Astrocyte of the spinal cord (primary cell): ENCODE measurements at regions not wholly inside any gene's neighbourhood (a gene's known extent, or its start where the extent isn't known, plus 50 kb on each side); places are given as distances from the start of the nearest gene placed in this dataset.

Experiments used
- DNase-seq: peaks from one replicate; pipeline ENCODE4 v3.0.0; 2011; ENCODE audit warnings: low read depth, low spot score
- H3K4me3 ChIP-seq: 2 replicates; pipeline ENCODE4 v1.5.1; 2011; ENCODE audit warnings: low read depth, mild to moderate bottlenecking, low read length, moderate library complexity
- in situ Hi-C: cut with HindIII; loops from 2 replicates; pipeline ENCODE4 v1.10.0; 2017; ENCODE audit warnings: low sequenced_read_pairs
- TF ChIP-seq, protein P1 (sequence below): IDR thresholded peaks from 2 replicates; pipeline ENCODE4 v1.5.1; 2012; ENCODE audit warnings: low read depth, mild to moderate bottlenecking, low read length, inconsistent platforms

- TF ChIP-seq, protein P1, sequence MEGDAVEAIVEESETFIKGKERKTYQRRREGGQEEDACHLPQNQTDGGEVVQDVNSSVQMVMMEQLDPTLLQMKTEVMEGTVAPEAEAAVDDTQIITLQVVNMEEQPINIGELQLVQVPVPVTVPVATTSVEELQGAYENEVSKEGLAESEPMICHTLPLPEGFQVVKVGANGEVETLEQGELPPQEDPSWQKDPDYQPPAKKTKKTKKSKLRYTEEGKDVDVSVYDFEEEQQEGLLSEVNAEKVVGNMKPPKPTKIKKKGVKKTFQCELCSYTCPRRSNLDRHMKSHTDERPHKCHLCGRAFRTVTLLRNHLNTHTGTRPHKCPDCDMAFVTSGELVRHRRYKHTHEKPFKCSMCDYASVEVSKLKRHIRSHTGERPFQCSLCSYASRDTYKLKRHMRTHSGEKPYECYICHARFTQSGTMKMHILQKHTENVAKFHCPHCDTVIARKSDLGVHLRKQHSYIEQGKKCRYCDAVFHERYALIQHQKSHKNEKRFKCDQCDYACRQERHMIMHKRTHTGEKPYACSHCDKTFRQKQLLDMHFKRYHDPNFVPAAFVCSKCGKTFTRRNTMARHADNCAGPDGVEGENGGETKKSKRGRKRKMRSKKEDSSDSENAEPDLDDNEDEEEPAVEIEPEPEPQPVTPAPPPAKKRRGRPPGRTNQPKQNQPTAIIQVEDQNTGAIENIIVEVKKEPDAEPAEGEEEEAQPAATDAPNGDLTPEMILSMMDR = no peak
- H3K4me3 ChIP-seq = no peak overlapping the region
- in situ Hi-C loops = no loop called here
- DNase-seq = no peak
Observed at GRCh38 chr13:30359991-30360390, 52.6 kb upstream of the KATNAL1 start.

DNA sequence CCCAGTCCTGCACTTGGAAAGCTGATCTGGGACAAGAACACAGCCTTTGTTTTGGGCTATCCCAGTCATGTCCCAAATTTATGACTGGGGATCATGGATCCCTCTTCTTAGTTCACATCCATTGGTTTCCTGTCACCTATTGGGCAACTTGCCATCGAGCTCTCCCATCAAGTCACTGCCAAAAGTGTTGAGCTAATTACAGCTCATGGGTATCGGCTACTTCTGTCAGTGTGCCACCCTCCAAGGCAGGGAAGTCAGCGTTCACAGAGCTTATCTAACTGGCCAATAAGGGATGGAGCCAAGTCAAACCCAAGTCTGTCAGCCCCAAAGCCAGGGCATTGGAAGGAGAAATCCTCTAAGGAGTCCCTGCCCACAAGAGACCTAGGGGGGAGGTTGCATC, 53.2 kb upstream of the KATNAL1 start:
- TF ChIP-seq, protein P1 = no peak
- no peak overlapping the region for H3K4me3 ChIP-seq
- in situ Hi-C loops = no loop called here
- no peak for DNase-seq

GRCh38 chr13:30362005-30362788, 54.8 kb upstream of the KATNAL1 start:
- in situ Hi-C loops = no loop called here
- no peak overlapping the region for H3K4me3 ChIP-seq
- TF ChIP-seq, protein P1 = no peak
- no peak for DNase-seq

DNA sequence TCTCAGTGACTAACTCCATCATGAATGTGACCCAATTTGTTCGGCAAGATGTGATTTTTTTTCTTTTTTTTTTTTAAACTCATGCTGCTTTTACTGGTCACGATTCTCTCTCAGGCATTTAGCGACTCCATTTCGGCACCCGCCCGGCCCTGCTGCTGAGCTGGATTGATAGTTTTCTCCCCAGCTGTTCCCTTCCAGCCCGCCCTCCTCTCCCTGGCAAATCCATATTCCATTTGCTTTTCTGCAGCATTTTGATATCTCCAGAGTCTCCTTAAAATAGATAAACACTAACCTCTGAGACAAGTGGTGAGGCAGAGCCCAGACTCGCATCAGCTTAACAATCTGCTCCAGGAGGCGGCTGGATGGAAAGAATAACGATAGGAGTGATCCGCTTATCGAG, 55.5 kb upstream of the KATNAL1 start:
- TF ChIP-seq, protein P1 = no peak
- no peak overlapping the region for H3K4me3 ChIP-seq
- in situ Hi-C loops = no loop called here
- no peak for DNase-seq

DNA sequence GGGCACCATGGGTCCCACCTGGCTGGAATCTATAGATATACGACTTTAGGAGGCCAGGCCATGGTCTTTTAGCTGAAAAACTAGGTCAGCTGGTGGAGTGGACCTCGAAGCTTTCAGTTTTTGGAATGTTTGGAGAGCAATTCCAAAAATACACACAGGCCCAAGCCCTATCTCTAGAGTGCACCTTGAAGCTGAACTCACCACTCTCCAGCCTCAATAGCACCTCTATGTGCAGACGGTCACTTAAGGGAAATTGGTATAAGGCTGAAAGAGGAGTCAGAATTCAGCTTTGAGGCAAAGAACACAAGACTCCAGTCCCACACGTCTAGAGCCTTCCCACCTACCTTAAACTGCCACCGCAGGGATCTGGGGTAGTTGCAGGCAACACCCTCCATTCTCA, 56.4 kb upstream of the KATNAL1 start:
- DNase-seq = no peak
- TF ChIP-seq, protein P1 = no peak
- H3K4me3 ChIP-seq = no peak overlapping the region
- in situ Hi-C loops = no loop called here

DNA sequence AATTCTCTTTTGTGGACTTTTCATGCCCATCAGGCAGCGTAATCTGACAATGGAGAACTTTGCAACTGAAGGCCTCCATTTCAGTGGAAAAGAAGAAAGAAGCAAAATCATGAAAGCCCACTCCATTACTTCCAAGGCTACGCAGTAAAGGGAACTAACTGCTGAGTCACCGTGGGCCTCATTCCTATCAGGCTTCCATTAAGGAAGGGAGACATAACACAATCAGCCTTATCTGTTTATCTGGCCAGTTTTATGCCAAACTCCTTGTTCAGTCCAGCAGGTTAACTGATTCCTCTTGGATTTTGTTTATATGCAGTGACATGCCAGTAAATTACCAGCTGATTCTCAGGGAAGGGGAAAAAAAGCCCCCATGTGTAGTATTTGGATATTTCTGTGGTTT, 56.8 kb upstream of the KATNAL1 start:
- no peak for DNase-seq
- in situ Hi-C loops = no loop called here
- TF ChIP-seq, protein P1 = no peak
- no peak overlapping the region for H3K4me3 ChIP-seq

- in situ Hi-C loops = no loop called here
- DNase-seq = peak; percentile 26
- H3K4me3 ChIP-seq = no peak overlapping the region
- TF ChIP-seq, protein P1 = no peak
Observed at GRCh38 chr13:30364876-30365275, 57.4 kb upstream of the UBE2L5 start.
